ENCODE measurements at regions not wholly inside any gene's neighbourhood (a gene's known extent, or its start where the extent isn't known, plus 50 kb on each side); places are given as distances from the start of the nearest gene placed in this dataset.

GRCh38 chr10:30765022-30765615 lies 135.6 kb upstream of the LYZL2 start:
- ATAC-seq = no peak
- Mint-ChIP-seq H3K27ac (no peak overlapping the region), H3K4me3 (no peak overlapping the region), H3K4me1 (no peaks in the 10 kb centered on the region), H3K27me3 (peaks cover 2% of the 10 kb centered on the region), H3K9me3 (ENCODE audit: low read depth) (peaks cover 8% of the 10 kb centered on the region), H3K36me3 (ENCODE audit: low read depth) (no peaks in the 10 kb centered on the region)
- DNase-seq = no peak
- CTCF ChIA-PET = interaction anchor here (0.9 kb wide), 1 partner anchor 17 kb away, joined by 4 read pairs; no protein-coding TSS in a partner anchor
- POLR2A ChIA-PET = no interaction called here
- intact Hi-C loops (cut with DNase I, micrococcal nuclease) = no loop called here

- ATAC-seq (no peak), DNase-seq (no peak)
- no peaks in the 10 kb centered on the region for H3K36me3 Mint-ChIP-seq (ENCODE audit: low read depth)
- POLR2A ChIA-PET = no interaction called here
- H3K27me3 Mint-ChIP-seq = peaks cover 2% of the 10 kb centered on the region
- intact Hi-C loops (cut with DNase I, micrococcal nuclease) = no loop called here
- CTCF ChIA-PET = interaction anchor here (0.6 to 1.1 kb wide), 4 partner anchors 14 to 322 kb away, joined by 3 to 7 read pairs (median 4); no protein-coding TSS in a partner anchor
- peaks cover 6% of the 10 kb centered on the region for H3K4me1 Mint-ChIP-seq
- no peak overlapping the region for H3K27ac Mint-ChIP-seq
- H3K4me3 Mint-ChIP-seq = no peak overlapping the region
- H3K9me3 Mint-ChIP-seq (ENCODE audit: low read depth) = peaks cover 4% of the 10 kb centered on the region
Observed at GRCh38 chr10:30763918-30764317, 134.4 kb upstream of the LYZL2 start.

DNA sequence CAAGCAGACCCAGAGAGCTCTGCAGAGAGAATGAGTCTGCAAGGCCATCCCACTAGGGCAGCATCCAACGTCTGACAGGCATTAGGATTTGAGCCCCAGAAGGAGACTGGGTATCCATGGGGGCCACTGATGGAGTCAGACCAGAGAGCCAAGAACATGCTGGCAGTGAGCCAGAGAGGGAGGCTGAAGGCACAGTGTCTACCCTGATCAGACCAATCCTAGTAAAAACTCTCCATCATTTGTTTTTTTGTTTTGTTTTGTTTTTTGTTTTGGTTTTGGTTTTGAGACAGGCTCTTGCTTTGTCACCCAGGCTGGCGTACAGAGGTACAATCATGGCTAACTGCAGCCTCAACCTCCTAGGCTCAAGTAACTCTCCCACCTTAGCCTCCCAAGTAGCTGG lies 133.1 kb upstream of the LYZL2 start:
- no peak overlapping the region for H3K4me3 Mint-ChIP-seq
- DNase-seq (no peak), ATAC-seq (no peak)
- H3K36me3 Mint-ChIP-seq (ENCODE audit: low read depth) = no peaks in the 10 kb centered on the region
- no peak overlapping the region for H3K27ac Mint-ChIP-seq
- H3K9me3 Mint-ChIP-seq (ENCODE audit: low read depth) = no peaks in the 10 kb centered on the region
- intact Hi-C loops (cut with DNase I, micrococcal nuclease) = no loop called here
- no peaks in the 10 kb centered on the region for H3K27me3 Mint-ChIP-seq
- peaks cover 6% of the 10 kb centered on the region for H3K4me1 Mint-ChIP-seq
- ChIA-PET CTCF (no interaction called here), POLR2A (no interaction called here)

DNA sequence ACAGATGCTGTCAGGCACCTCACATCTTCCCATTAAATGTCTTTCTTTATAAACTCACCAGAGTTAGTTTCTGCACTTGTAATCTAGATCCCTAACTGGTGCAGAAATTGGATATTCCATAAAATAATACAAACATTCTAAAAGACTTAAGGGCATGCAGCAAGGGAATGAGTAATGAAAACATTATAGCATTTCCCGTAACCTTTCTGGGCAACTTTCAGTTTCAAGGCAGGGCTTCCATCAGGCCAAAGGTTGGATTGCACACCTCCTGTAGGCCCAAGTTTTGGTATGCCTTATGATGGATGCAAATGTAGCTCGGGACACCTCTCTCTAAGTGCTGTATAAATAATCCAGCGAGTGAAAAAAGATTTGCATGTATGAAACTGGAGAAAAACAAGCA lies 129.9 kb upstream of the LYZL2 start:
- H3K4me3 Mint-ChIP-seq = no peak overlapping the region
- CTCF ChIA-PET = no interaction called here

DNA sequence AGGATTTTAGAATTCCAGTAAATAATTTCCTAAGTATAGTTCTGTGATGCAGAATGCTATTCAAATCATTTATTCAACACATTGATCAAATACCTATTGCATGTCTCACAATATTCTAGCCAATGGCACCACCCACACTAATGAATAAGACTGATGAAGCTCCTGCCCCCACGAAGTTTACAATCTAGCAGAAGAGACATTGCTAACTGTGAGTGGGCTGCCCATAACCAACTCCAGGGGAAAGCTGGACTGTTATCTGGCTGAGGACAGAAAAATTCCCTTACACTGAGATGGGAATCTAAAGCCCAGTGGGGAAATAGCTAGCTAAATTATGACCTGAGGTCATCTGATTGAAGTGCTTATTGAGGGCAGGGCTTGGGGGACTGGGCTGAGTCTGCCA lies 128.8 kb upstream of the LYZL2 start:
- CTCF ChIA-PET = interaction anchor here (0.7 to 1.0 kb wide), 2 partner anchors 88 to 760 kb away, joined by 3 read pairs; no protein-coding TSS in a partner anchor
- ATAC-seq (no peak), DNase-seq (no peak)
- POLR2A ChIA-PET = no interaction called here
- Mint-ChIP-seq H3K27ac (no peak overlapping the region), H3K27me3 (no peaks in the 10 kb centered on the region), H3K4me3 (no peak overlapping the region), H3K36me3 (ENCODE audit: low read depth) (no peaks in the 10 kb centered on the region), H3K9me3 (ENCODE audit: low read depth) (no peaks in the 10 kb centered on the region), H3K4me1 (peaks cover 6% of the 10 kb centered on the region)
- intact Hi-C loops (cut with DNase I, micrococcal nuclease) = no loop called here

More for the DNA sequence above, 129.9 kb upstream of the LYZL2 start:
- intact Hi-C loops (cut with DNase I, micrococcal nuclease) = no loop called here
- no peak for ATAC-seq
- POLR2A ChIA-PET = no interaction called here
- H3K27me3 Mint-ChIP-seq = no peaks in the 10 kb centered on the region
- peaks cover 6% of the 10 kb centered on the region for H3K4me1 Mint-ChIP-seq
- DNase-seq = no peak
- no peak overlapping the region for H3K27ac Mint-ChIP-seq
- H3K36me3 Mint-ChIP-seq (ENCODE audit: low read depth) = no peaks in the 10 kb centered on the region
- H3K9me3 Mint-ChIP-seq (ENCODE audit: low read depth) = no peaks in the 10 kb centered on the region

- ChIA-PET CTCF (no interaction called here), POLR2A (no interaction called here)
- DNase-seq (no peak), ATAC-seq (no peak)
- no peaks in the 10 kb centered on the region for H3K9me3 Mint-ChIP-seq (ENCODE audit: low read depth)
- H3K4me1 Mint-ChIP-seq = peaks cover 6% of the 10 kb centered on the region
- H3K27me3 Mint-ChIP-seq = peaks cover under 1% of the 10 kb centered on the region
- intact Hi-C loops (cut with DNase I, micrococcal nuclease) = no loop called here
- no peak overlapping the region for H3K27ac Mint-ChIP-seq
- no peaks in the 10 kb centered on the region for H3K36me3 Mint-ChIP-seq (ENCODE audit: low read depth)
- H3K4me3 Mint-ChIP-seq = no peak overlapping the region
Observed at GRCh38 chr10:30756896-30757295, 127.3 kb upstream of the LYZL2 start.

- ATAC-seq (no peak), DNase-seq (no peak)
- ChIA-PET POLR2A (no interaction called here), CTCF (interaction anchor here (0.8 kb wide), 1 partner anchor 29 kb away, joined by 3 read pairs; no protein-coding TSS in a partner anchor)
- intact Hi-C loops (cut with DNase I, micrococcal nuclease) = no loop called here
- H3K4me3 Mint-ChIP-seq = no peak overlapping the region
- peaks cover 3% of the 10 kb centered on the region for H3K27me3 Mint-ChIP-seq
- H3K4me1 Mint-ChIP-seq = peaks cover 12% of the 10 kb centered on the region
- H3K27ac Mint-ChIP-seq = no peak overlapping the region
- H3K36me3 Mint-ChIP-seq (ENCODE audit: low read depth) = no peaks in the 10 kb centered on the region
- H3K9me3 Mint-ChIP-seq (ENCODE audit: low read depth) = no peaks in the 10 kb centered on the region
Observed at GRCh38 chr10:30756151-30756550, 126.6 kb upstream of the LYZL2 start.

DNA sequence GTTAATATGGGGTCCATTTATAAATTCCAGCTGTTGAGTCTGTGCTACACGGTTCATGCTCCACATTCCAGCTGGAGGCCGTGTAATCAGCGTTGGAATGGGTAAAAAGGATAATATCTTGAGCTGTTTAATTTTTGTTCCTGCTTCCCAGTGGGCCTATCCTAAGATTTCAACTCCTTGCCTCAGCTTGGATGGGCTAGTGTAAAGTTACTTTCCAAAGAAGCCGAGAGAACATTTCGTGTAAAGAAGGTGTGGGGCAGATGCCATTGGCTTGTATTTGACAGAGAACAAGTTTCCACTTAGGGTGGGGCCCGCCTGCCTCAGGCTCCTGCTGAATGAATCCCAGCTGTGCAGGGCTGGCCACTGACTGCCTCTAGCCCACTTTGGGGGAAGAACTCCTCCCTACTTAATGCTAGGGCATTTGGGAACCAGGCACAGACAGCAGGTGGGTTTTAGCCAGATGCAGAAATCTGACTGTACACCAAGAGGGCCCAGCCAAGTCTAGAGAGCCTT lies 125.9 kb upstream of the LYZL2 start:
- POLR2A ChIA-PET = no interaction called here

DNA sequence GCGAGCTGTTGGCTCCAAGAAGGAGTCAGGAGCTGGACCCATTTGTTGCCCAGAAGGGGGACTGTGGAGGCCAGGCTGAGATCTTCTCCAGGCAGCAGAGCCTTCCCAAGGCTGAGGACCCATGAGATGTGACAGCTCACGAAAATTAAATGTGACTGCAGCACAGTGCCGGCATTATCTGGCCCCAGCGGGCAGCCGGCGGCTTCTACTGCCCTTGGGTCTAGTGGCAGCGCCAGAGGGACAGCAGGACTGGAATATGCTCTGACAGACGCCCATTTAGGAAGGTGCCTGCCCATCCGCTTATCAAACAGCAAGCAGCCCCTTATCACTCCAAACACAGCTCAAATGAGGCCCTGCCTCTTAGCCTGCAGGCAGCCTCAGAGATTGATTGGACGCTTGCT lies 122.9 kb upstream of the LYZL2 start:
- Mint-ChIP-seq H3K4me3 (no peak overlapping the region), H3K27me3 (peaks cover 3% of the 10 kb centered on the region), H3K4me1 (peaks cover 26% of the 10 kb centered on the region), H3K36me3 (ENCODE audit: low read depth) (no peaks in the 10 kb centered on the region), H3K27ac (no peak overlapping the region), H3K9me3 (ENCODE audit: low read depth) (no peaks in the 10 kb centered on the region)
- intact Hi-C loops (cut with DNase I, micrococcal nuclease) = no loop called here
- CTCF ChIA-PET = no interaction called here
- DNase-seq (no peak), ATAC-seq (no peak)
- POLR2A ChIA-PET = no interaction called here

More for the DNA sequence above, 125.9 kb upstream of the LYZL2 start:
- H3K27ac Mint-ChIP-seq = no peak overlapping the region
- ATAC-seq (no peak), DNase-seq (no peak)
- peaks cover 19% of the 10 kb centered on the region for H3K4me1 Mint-ChIP-seq
- H3K27me3 Mint-ChIP-seq = peaks cover 3% of the 10 kb centered on the region
- H3K9me3 Mint-ChIP-seq (ENCODE audit: low read depth) = no peaks in the 10 kb centered on the region
- CTCF ChIA-PET = interaction anchor here (0.6 to 0.8 kb wide), 2 partner anchors 30 to 644 kb away, joined by 3 read pairs; no protein-coding TSS in a partner anchor
- no peaks in the 10 kb centered on the region for H3K36me3 Mint-ChIP-seq (ENCODE audit: low read depth)
- intact Hi-C loops (cut with DNase I, micrococcal nuclease) = no loop called here
- H3K4me3 Mint-ChIP-seq = no peak overlapping the region

- ChIA-PET CTCF (no interaction called here), POLR2A (no interaction called here)
- intact Hi-C loops (cut with DNase I, micrococcal nuclease) = no loop called here
- Mint-ChIP-seq H3K9me3 (ENCODE audit: low read depth) (no peaks in the 10 kb centered on the region), H3K4me1 (peaks cover 30% of the 10 kb centered on the region), H3K27me3 (peaks cover 3% of the 10 kb centered on the region), H3K36me3 (ENCODE audit: low read depth) (no peaks in the 10 kb centered on the region), H3K4me3 (no peak overlapping the region), H3K27ac (no peak overlapping the region)
- DNase-seq (no peak), ATAC-seq (no peak)
Observed at GRCh38 chr10:30751678-30752331, 122.3 kb upstream of the LYZL2 start.

GRCh38 chr10:30750971-30751677 lies 121.6 kb upstream of the LYZL2 start:
- ATAC-seq (peak; percentile 30), DNase-seq (no peak)
- intact Hi-C loops (cut with DNase I, micrococcal nuclease) = no loop called here
- Mint-ChIP-seq H3K4me1 (peaks cover 30% of the 10 kb centered on the region), H3K27ac (no peak overlapping the region), H3K27me3 (peaks cover 4% of the 10 kb centered on the region), H3K36me3 (ENCODE audit: low read depth) (no peaks in the 10 kb centered on the region), H3K9me3 (ENCODE audit: low read depth) (no peaks in the 10 kb centered on the region), H3K4me3 (no peak overlapping the region)
- ChIA-PET CTCF (no interaction called here), POLR2A (no interaction called here)

DNA sequence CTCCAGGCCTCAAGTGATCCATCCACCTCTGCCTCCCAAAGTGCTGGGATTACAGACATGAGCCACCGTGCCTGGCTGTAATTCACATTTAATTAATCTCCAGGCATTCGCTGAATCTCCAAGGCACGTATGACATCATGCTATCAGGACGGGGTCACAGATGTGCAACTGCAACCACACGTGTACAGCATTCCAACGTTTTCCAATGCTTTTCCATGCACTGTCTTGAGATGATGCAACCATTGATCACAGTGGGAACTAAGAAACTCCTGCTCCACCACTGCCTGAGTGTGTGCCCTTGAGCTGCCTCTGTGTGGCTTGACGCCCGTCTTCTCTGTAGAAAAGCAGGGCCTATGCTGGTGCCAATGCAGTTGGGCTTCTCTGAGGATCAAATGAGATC lies 119.8 kb upstream of the LYZL2 start:
- H3K4me1 Mint-ChIP-seq = peaks cover 32% of the 10 kb centered on the region
- H3K27ac Mint-ChIP-seq = no peak overlapping the region
- intact Hi-C loops (cut with DNase I, micrococcal nuclease) = no loop called here
- H3K27me3 Mint-ChIP-seq = peaks cover 5% of the 10 kb centered on the region
- no peaks in the 10 kb centered on the region for H3K36me3 Mint-ChIP-seq (ENCODE audit: low read depth)
- H3K9me3 Mint-ChIP-seq (ENCODE audit: low read depth) = no peaks in the 10 kb centered on the region
- DNase-seq (no peak), ATAC-seq (no peak)
- H3K4me3 Mint-ChIP-seq = no peak overlapping the region
- ChIA-PET CTCF (interaction anchor here (0.7 to 1.4 kb wide), 3 partner anchors 15 to 109 kb away, joined by 3 to 5 read pairs (median 3); no protein-coding TSS in a partner anchor), POLR2A (no interaction called here)

All from activated CD4-positive, alpha-beta T cell treated with anti-CD3 and anti-CD28 coated beads for 36 hours (primary cell).